HG03103 (cell line): ENCODE measurements at regions not wholly inside any gene's neighbourhood (a gene's known extent, or its start where the extent isn't known, plus 50 kb on each side); places are given as distances from the start of the nearest gene placed in this dataset.
"Not testable (repeated sequence)": the region's sequence is repeated elsewhere in the genome, so short reads cannot be mapped to it uniquely, and the experiment has no call there.

Source experiments
- ATAC-seq: cut with Tn5 transposase; IDR thresholded peaks from one replicate; pipeline ENCODE4 v1.9.1; 2021; ENCODE audit warnings: low read depth; ENCODE audit not compliant: unreplicated experiment

DNA sequence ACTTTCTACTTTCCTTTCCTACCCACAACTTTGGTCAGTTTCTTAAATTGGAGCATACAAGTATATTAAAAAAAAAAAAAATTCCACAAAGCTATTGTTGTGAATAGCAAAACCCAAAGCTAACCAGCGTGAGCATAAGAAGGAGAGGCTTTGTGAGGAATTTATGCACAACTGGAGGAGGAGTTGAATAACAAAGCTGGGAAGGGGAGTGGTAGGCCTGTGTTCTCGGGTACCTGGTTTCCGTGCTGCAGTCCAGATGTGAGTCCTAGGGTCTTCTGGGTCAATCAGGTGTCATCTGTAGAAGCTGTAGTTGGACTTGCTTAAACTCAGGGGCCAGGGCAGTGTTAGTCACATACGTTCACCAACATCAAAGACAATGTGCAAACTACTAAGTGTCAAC, 422.5 kb upstream of the SGCG start:
- ATAC-seq, result no peak

DNA sequence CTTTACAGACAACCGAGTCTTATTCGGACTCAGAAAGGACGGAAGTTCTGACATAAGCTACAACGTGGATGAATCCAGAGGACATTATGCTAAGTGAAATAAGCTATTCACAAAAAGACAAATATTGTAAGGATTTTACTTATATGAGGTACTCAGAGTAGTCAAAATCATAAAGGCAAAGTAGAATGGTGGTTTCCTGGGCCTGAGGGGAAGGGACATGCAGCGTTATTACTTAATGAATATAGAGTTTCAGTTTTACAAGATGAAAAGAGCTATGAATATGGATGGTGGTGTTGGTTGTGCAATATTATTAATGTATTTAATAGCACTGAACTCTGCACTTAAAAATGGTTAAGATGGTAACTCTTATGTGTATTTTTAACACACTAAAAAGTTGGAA, 419.1 kb upstream of the SGCG start:
- no peak for ATAC-seq

DNA sequence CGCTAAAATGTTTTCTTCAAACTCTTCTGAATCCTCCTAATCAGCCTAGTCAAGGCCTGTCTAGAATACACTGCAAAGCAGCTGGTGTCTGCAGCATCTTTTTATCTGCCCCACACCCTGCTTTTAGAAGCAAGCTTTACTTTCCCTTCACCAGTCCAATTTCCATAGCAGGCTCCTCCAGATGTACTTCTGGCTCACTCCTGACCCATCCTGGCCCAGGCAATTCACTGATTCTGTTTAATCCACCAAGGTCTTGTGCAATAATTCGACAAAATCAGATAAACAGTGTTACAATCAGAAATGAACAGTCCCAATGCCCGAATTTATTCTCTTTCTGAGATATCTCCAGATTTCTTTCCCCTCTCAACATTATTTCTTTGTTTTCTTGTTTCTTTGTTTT, 415.2 kb upstream of the SGCG start:
- no peak for ATAC-seq

DNA sequence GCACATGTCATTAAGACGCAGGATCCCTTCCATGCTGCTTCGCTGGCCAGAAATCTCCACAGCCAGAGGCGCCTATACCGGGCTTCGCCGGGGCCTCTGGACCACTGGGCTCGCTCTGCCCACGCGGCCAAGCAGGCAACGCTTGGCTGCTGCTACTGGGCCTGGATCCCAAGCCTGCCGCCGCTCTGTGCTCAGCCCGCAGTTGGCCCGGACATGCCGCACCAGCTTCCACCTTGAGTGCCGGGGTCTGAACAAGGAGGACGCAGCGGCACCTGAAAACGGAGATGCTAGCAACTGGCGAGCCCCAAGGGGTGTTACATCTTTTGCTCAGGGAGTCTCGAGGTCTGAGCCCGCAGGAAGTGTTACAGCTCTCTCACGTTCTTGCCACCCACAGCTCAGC, 409.9 kb upstream of the SGCG start:
- no peak for ATAC-seq

DNA sequence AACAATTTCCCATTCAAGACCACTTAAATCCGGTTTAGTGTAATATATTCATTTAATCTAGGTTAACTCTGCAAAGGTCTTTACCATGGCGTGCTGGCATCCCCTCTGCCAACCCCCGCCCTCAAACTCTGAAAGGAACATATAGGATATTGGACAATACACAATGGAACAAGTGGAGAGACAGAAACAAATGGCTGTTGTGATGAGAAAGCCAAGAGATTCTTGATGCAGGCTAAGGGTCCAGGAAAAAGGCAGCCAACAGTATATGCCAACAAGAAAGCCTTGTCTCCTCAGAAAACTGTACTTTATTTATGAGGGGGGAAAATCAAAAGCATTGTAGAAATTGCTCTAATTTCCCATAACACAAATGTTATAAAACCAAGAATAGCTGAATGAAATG, 407.3 kb upstream of the SGCG start:
- no peak for ATAC-seq

DNA sequence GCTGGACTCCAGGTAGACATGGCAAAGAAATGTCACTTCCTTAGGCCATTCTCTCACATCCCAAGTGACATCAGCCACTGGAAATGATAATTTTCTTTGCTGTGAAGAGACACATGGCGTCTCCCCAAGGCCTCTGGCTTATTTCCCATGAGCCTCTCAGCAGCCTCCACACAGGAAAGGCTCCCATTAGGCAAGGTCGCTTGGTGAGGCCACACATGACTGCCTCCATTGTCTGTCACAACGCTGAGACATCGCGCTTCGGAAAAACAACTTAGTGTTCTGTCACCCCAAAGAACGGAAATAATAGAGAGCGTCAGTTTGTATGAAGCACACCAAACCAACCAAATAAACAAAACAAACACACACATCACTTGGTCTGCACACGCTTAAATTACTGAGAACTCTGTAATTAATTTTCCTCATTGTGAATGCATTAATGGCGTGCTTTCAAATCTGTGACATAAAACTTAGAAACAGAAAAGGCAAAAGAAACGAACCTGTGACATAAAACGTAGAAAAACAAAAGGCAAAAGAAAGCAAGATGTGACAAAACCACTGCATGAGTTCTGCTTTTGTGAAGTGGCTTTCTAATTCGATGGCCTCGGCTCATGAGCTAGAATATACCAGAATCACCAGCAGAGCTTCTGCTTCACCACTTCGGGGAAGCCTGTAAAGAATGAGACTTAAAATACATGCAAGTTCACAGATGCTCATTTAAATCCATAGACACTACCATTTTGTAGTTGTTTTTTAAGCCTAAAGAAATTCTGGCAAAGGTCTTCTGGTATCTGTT, 404.2 kb upstream of the SGCG start:
- ATAC-seq, result no peak

DNA sequence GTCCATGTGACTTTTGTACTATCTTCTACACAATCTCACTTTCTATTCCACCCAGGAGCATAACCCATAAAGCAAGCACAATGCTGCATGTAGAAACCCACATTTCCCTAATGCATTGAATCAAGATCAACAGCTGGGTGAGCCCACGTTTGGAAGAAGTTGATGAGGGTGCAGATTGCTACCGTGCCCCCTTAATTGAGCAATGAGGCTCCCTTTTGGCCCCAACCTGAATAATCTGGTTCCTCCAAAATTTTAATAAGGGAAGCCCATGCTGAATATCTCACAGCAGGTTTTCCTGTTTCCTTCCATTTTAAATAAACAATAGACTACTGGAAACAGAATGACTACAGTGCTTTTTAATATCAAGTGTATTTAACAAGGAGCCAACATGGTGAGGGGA, 403.6 kb upstream of the SGCG start:
- no peak for ATAC-seq

DNA sequence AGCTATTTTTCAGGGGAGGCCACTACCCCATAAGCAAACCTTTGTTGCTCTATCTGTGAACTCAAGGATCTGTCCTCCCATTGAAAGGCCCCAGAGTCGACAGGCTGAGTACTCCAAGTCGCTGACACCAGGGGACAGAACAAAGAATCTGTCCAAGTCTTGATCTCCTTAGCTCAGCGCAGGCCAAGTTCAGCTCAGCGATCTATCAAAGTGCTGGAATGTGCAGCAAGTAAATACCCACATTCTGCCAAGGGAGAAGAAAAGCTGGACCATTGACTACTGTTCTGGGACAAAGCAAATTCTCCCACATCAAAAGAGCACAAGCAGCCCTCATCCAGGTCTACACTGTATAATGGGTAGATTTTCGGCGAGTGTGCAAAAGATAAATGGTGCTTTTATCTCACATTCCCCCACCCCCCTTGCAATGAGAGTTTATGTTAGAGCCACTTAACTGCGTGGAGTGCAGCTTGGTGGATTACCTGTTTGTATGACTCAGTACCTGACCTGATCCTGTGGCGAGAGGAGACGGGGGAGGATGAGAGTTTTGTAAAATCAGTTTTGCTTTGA, 391.7 kb upstream of the SGCG start:
- no peak for ATAC-seq

DNA sequence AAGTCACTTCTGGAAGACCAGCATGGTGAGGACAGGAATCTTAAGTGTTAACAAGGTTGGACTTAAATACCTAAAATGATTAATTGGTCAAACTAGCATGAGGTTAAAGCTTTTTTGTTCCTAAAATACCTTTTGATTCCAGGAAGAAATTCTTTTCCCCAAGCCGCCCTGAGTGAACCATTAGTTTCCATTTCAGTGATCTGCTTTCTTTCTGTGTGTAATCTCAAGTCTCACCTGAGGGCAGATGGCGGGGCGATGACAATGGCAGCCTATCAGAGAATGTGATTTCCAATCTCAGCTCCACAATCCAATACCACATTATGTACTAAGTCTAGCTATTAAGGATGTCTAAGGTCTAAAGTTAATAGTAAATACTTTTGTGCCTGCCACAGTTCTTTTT, 390.9 kb upstream of the SGCG start:
- ATAC-seq, result no peak

DNA sequence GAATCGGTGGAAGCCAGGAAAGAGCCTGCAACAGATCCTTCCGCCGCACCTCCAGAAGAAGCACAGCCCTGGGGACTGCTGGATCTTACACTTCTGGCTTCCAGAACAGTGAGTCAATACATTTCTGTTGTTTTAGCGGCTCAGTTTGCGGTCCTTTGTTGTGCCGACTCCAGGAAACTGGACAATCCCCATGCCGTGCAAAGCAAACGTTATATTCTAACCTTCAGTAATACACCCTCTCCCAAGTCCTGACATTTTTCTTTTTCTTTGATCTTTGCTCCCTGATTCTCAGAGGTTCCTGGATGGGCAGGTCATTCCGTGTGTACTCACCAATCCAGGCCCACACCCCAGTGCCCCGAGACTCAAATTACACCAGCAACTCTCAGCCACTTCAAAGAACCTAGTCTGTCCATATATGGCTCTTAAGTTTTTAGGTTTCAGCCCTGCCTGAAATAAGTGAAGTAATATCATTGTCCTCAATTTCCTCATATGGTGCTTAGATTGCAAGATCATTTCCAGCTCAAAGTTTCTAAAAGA, 387.1 kb upstream of the SGCG start:
- no peak for ATAC-seq

DNA sequence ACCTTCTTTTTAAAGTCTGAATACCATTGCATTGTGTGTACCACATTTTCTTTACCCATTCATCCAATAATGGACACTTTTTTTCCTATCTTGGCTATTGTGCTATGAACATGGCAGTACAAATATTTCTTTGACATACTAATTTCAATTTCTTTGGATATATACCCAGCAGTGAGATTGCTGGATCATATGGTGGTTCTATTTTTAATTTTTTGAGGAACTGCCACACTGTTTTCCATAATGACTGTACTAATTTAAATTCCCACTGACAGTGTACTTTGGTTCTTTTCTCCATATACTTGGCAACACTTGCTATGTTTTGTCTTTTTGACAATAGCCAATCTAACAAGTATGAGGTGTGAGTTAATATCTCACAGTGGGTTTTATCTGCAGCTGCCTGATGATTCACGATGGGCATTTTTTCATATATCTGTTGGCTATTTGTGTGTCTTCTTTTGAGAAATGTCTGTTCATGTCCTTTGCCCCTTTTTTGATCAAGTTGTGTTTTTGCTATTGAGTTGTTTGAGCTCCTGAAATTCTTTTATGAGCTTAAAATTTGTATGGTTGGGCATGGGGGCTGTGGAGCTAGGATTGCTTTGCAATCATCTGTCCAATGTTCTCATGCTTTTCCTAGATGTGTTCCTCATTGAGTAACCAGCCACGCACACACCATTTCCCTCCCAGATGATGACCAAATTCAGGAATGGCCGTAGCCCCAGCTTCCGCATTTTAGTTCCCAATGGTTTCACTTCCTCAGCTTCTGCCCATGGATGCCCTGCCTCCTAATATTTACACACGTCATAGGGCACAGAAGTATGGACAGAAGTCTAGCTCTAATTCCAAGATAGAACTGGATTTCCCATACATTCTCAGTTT, 380.0 kb upstream of the SGCG start:
- no peak for ATAC-seq

DNA sequence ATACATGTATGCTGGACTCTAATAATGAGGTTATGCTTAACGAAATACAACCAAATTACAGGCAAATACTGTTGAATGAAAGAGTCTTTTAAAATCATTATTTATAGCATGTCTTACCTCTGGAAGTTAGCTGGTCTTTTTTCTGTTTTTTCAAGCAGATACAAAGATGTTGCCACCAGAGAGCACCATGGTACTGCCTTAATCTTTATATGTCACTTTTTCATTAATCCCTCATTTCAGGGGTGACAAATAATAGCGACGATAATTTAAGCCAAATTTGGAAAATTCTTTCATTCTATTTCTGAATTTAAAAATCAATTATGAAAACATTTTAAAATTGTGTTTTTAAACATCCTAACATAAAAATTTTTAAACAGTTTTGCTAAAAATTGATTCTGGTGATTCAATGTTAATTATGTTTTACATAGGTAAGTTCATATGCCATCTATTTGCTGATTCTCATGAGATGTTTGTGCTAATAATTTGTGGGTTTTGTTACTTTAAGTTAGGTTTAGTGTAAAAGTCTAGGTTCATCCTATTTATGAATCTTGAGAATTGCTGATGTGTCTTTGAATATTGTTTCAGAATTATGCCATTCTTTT, 379.3 kb upstream of the SGCG start:
- no peak for ATAC-seq

DNA sequence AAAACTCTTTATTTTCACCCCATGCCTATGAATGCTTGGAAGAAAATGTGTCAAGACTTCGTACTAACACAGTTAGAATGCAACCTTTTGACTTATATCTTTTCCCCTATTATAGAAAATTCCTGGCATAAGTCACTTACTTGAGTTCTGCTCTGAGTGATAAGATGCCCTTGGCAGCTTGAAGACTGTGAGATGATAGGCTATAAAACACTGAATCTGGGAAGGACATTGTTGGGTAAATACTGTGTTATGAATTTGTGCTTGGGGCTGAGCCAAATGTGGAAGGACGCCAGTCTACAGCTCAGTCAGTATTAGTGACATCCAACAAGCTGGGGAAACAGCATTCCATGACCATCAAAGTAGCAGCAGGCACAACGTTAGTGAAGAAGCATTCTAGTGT, 368.0 kb upstream of the SGCG start:
- ATAC-seq, result no peak

DNA sequence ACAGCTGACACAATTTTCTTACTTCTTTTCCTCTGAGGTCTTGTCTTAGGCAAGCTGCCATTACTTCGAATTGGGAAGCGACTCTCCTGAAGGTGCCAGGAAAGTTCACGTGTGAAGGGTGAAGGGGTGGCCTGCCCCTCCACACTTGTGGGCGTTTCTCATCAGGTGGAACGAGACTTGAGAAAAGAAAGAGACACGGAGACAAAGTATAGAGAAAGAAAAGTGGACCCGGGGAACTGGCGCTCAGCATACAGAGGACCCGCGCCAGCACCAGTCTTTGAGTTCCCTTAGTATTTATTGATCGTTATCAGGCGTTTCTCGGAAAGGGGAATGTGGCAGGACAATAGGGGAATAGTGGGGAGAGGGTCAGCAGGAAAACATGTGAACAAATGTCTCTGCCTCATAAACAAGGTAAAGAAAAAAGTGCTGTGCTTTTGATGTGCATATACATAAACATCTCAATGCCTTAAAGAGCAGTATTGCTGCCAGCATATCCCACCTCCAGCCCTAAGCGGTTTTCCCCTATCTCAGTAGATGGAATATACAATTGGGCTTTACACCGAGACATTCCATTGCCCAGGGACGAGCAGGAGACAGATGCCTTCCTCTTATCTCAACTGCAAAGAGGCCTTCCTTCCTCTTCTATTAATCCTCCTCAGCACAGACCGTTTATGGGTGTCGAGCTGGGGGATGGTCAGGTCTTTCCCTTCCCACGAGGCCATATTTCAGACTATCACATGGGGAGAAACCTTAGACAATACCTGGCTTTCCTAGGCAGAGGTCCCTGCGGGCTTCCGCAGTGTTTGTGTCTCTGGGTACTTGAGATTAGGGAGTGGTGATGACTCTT, 367.0 kb upstream of the SGCG start:
- ATAC-seq, result not testable (repeated sequence)

DNA sequence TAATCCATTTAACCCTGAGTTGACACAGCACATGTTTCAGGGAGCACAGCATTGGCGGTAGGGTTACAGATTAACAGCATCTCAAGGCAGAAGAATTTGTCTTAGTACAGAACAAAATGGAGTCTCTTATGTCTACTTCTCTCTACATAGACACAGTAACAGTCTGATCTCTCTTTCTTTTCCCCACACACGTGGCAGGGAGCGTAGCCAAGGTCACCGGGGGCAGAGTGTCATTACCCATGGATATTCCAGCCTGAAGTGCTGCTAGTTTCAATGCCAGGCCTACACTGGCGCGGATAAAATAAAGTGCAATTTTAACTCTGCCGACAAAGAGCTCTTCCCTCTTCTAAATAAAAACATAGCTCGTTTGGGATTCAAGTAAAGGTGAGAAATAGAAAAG, 366.3 kb upstream of the SGCG start:
- not testable (repeated sequence) for ATAC-seq

DNA sequence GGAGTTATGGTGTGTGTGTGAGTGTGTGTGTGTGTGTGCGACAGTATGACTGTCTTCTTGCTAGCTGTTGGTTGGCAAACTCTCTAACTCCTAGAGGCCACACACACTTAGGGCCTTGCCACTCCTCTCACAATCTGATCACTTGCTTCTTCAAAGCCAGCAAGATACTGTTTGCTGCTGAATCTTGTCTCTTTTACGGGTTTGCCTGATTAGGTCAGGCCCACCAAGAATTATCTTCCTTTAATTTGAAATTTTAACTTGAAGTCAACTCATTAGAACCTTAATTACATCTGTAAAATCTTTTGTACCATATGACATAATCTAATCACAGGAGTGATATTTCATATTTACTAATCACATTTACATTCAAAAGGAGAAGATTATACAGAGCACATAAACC, 359.2 kb upstream of the SGCG start:
- ATAC-seq, result no peak

DNA sequence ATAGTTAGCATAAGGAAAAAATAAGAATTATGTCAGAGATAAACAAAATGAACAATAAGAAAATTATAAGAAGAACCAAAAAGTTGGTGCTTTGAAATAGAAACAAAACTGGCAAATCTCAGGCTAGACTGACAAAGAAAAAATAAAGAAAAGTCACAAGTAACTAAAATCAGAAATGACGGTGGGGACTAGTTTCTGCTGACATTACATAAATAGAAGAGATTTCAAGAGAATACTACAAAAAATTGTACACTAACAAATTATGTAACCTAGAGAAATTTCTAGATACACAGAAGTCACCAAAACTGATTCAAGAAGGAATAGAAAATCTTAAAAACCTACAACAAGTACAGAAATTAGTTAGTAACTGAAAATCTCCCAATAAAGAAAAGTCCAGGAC, 355.6 kb upstream of the SGCG start:
- no peak for ATAC-seq

DNA sequence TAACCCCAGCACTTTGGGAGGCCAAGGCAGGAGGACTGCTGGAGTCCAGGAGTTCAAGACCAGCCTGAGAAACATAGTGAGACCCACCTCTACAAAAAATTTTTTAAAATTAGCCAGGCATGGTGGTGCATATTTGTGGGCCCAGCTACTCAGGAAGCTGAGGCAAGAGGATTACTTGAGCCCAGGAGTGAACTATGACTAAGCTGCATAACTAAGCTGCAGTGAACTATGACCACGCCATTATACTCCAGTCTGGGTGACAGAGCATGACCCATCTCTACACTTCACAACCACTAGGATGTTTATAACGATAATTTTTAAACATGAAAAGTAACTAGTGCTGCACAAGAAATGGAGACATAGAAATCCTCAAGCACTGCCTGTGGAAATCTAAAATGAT, 352.7 kb upstream of the SGCG start:
- ATAC-seq, result no peak

DNA sequence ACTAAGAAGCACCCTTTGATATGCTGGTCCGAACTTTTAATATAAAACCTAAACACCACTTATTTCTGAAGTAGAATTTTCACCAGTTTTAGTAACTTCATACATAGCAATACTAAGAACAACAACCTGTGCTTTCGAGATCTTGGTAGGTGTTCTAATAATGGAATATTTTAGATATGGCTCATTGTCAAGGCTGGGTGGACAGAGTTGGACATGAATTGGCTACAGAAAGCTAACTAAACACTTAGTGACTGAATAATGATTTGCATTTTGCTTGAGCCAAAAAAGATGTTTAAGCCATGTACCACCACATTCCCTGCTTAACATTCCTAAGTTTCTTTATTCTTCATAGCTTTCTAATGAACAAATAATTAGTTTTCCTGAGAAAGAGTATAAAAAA, 344.3 kb upstream of the SGCG start:
- ATAC-seq, result no peak

DNA sequence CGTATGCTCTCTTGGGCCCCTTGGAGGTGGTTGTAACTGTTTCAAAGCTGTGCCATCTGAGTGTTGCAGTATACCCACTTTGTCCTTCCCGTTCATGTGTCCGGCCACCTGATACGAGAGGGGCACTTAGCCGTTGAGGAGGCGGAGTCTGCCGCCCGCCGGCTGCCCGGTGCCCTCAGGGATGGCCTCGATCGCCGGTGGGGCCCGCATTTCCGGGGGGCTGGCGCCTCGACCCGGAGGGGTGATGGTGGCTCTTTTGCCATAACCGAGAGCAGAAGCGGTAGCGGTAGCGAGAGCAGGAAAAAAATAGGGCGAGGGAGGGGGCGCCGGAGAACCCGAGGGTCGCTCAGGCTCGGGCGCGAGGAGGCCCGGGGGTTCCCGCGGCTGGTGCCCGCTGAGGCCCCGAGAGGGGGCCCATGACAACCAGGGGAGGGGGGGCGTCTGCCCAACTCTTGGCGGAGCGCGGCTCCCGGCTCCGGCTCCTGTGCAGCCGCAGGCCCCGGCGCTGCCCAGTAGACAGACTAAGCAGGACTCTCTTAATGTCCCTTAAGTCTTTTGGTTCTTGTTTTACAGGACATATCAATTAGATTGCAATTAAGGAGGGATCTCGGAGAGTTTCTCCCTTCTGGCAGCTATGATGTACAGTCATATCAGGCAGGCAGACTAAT, 342.7 kb upstream of the SGCG start:
- no peak for ATAC-seq
